ENCODE measurements at regions not wholly inside any gene's neighbourhood (a gene's known extent, or its start where the extent isn't known, plus 50 kb on each side); places are given as distances from the start of the nearest gene placed in this dataset.

- DNase-seq (ENCODE audit: low spot score in 2 of 2), result no peak
- no peak overlapping the region for H3K4me3 ChIP-seq
- no peaks in the 10 kb centered on the region for H3K4me1 ChIP-seq
- no peak overlapping the region for H3K27ac ChIP-seq
- H3K36me3 ChIP-seq, result no peaks in the 10 kb centered on the region
- H3K27me3 ChIP-seq, result no peaks in the 10 kb centered on the region
- no peak for TF ChIP-seq POLR2AphosphoS5 (IDR thresholded peaks at IDR 0.05)
- no peak for TF ChIP-seq POLR2A (IDR thresholded peaks at IDR 0.05)
- TF ChIP-seq, protein P1, sequence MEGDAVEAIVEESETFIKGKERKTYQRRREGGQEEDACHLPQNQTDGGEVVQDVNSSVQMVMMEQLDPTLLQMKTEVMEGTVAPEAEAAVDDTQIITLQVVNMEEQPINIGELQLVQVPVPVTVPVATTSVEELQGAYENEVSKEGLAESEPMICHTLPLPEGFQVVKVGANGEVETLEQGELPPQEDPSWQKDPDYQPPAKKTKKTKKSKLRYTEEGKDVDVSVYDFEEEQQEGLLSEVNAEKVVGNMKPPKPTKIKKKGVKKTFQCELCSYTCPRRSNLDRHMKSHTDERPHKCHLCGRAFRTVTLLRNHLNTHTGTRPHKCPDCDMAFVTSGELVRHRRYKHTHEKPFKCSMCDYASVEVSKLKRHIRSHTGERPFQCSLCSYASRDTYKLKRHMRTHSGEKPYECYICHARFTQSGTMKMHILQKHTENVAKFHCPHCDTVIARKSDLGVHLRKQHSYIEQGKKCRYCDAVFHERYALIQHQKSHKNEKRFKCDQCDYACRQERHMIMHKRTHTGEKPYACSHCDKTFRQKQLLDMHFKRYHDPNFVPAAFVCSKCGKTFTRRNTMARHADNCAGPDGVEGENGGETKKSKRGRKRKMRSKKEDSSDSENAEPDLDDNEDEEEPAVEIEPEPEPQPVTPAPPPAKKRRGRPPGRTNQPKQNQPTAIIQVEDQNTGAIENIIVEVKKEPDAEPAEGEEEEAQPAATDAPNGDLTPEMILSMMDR (IDR thresholded peaks at IDR 0.05), result no peak
- intact Hi-C loops (cut with DNase I; ENCODE audit: low total_unique reads), result no loop called here
- no peaks in the 10 kb centered on the region for H3K9me3 ChIP-seq
Observed at GRCh38 chr5:61253547-61253946, 78.5 kb upstream of the ZSWIM6 start.

DNA sequence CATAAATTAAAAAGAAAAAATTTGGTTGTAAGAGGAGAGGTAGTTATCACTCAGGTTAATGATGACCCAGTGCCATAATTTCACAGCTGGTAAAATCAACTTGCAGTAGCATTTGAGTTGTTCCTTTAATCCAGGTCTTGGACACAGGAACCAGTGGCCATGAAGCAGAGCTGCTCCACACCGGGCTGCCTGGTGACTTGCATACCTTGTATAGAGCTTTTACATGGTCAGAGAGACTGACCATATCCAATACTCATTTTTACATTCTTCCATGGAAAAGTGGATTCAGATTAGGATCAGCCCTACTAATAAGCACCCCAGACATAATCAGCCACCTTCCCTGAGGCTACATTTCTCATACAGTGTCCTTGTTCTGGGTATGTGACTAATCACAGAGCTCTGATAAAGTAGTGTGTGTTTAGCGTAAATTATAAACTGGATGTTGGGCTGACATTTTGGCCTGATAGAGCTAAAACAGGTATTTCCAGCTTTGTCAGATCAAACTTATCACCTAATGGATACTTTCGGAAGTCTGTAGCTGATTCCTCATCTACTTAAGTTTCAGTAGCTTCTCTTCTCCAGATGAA, 77.0 kb upstream of the ZSWIM6 start:
- Histone ChIP-seq H3K4me1 (no peaks in the 10 kb centered on the region), H3K9me3 (no peaks in the 10 kb centered on the region), H3K27ac (no peak overlapping the region), H3K36me3 (no peaks in the 10 kb centered on the region), H3K4me3 (no peak overlapping the region), H3K27me3 (no peaks in the 10 kb centered on the region)
- DNase-seq (ENCODE audit: low spot score in 2 of 2), result no peak
- TF ChIP-seq POLR2A (IDR thresholded peaks at IDR 0.05), result no peak
- TF ChIP-seq POLR2AphosphoS5 (IDR thresholded peaks at IDR 0.05), result no peak
- TF ChIP-seq, protein P1 (IDR thresholded peaks at IDR 0.05), result no peak
- intact Hi-C loops (cut with DNase I; ENCODE audit: low total_unique reads), result no loop called here

GRCh38 chr5:61256474-61256873, 75.6 kb upstream of the ZSWIM6 start:
- Histone ChIP-seq H3K36me3 (no peaks in the 10 kb centered on the region), H3K27me3 (no peaks in the 10 kb centered on the region), H3K4me3 (no peak overlapping the region), H3K27ac (no peak overlapping the region), H3K4me1 (no peaks in the 10 kb centered on the region), H3K9me3 (no peaks in the 10 kb centered on the region)
- intact Hi-C loops (cut with DNase I; ENCODE audit: low total_unique reads), result no loop called here
- DNase-seq (ENCODE audit: low spot score in 2 of 2), result no peak
- TF ChIP-seq POLR2AphosphoS5 (IDR thresholded peaks at IDR 0.05) (no peak), POLR2A (IDR thresholded peaks at IDR 0.05) (no peak)
- TF ChIP-seq, protein P1 (IDR thresholded peaks at IDR 0.05), result no peak

- Histone ChIP-seq H3K27me3 (no peaks in the 10 kb centered on the region), H3K4me1 (no peaks in the 10 kb centered on the region), H3K36me3 (no peaks in the 10 kb centered on the region), H3K27ac (no peak overlapping the region), H3K9me3 (no peaks in the 10 kb centered on the region), H3K4me3 (no peak overlapping the region)
- no peak for DNase-seq (ENCODE audit: low spot score in 2 of 2)
- intact Hi-C loops (cut with DNase I; ENCODE audit: low total_unique reads), result no loop called here
- TF ChIP-seq POLR2AphosphoS5 (IDR thresholded peaks at IDR 0.05), result no peak
- TF ChIP-seq POLR2A (IDR thresholded peaks at IDR 0.05), result no peak
- TF ChIP-seq, protein P1 (IDR thresholded peaks at IDR 0.05), result no peak
Observed at GRCh38 chr5:61257421-61257820, 74.6 kb upstream of the ZSWIM6 start.

DNA sequence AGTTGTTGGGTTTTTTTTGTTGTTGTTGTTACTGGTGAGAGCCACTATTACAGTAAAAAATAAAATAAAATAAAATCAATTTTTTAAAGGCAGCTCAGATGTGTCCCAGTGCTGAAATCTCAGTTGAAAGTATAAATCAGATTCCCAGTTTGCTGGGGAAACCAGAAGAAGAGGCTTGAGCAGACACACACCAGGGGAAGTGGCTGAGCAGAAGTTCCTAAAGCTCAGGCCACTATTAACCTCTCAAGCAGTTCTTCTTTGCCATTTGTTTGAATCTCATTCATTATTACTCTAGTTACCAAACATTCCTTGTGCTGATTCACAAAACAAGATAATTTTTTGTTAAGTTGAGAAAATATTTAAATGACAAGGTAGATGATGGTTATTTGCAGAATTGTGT, 70.9 kb upstream of the ZSWIM6 start:
- intact Hi-C loops (cut with DNase I; ENCODE audit: low total_unique reads), result no loop called here
- H3K27ac ChIP-seq, result no peak overlapping the region
- no peaks in the 10 kb centered on the region for H3K9me3 ChIP-seq
- no peak for DNase-seq (ENCODE audit: low spot score in 2 of 2)
- H3K4me1 ChIP-seq, result no peaks in the 10 kb centered on the region
- H3K36me3 ChIP-seq, result no peaks in the 10 kb centered on the region
- TF ChIP-seq POLR2A (IDR thresholded peaks at IDR 0.05) (no peak), POLR2AphosphoS5 (IDR thresholded peaks at IDR 0.05) (no peak)
- TF ChIP-seq, protein P1 (IDR thresholded peaks at IDR 0.05), result no peak
- H3K27me3 ChIP-seq, result no peaks in the 10 kb centered on the region
- no peak overlapping the region for H3K4me3 ChIP-seq
